ENCODE measurements at regions not wholly inside any gene's neighbourhood (a gene's known extent, or its start where the extent isn't known, plus 50 kb on each side); places are given as distances from the start of the nearest gene placed in this dataset.

- no peak for DNase-seq
Measured at GRCh38 chr4:123575291-123575690, 178.7 kb downstream of the SPRY1 start.

GRCh38 chr4:123577225-123577906, 180.8 kb downstream of the SPRY1 start:
- DNase-seq: no peak

GRCh38 chr4:123578276-123579029, 181.9 kb downstream of the SPRY1 start:
- no peak for DNase-seq

GRCh38 chr4:123579961-123580360, 183.4 kb downstream of the SPRY1 start:
- DNase-seq: no peak

- DNase-seq: no peak
Measured at GRCh38 chr4:123580981-123581664, 184.5 kb downstream of the SPRY1 start.

- no peak for DNase-seq
Measured at GRCh38 chr4:123581802-123582201, 185.2 kb downstream of the SPRY1 start.

GRCh38 chr4:123583043-123583442, 186.4 kb downstream of the SPRY1 start:
- no peak for DNase-seq

GRCh38 chr4:123585111-123585510, 188.5 kb downstream of the SPRY1 start:
- DNase-seq: no peak

- no peak for DNase-seq
Measured at GRCh38 chr4:123587983-123588494, 191.4 kb downstream of the SPRY1 start.

- DNase-seq: peak; percentile 27
Measured at GRCh38 chr4:123588631-123589241, 192.1 kb downstream of the SPRY1 start.

- DNase-seq: no peak
Measured at GRCh38 chr4:123589301-123589700, 192.7 kb downstream of the SPRY1 start.

GRCh38 chr4:123591875-123592274, 195.3 kb downstream of the SPRY1 start:
- DNase-seq: no peak

- DNase-seq: no peak
Measured at GRCh38 chr4:123593655-123594054, 197.1 kb downstream of the SPRY1 start.

- no peak for DNase-seq
Measured at GRCh38 chr4:123596805-123597204, 200.2 kb downstream of the SPRY1 start.

GRCh38 chr4:123597586-123597985, 201.0 kb downstream of the SPRY1 start:
- peak; percentile 68 for DNase-seq

- no peak for DNase-seq
Measured at GRCh38 chr4:123598331-123598730, 201.7 kb downstream of the SPRY1 start.

GRCh38 chr4:123599061-123599919, 202.7 kb downstream of the SPRY1 start:
- peak; percentile 64 for DNase-seq

- peak; percentile 53 for DNase-seq
Measured at GRCh38 chr4:123599920-123600810, 203.6 kb downstream of the SPRY1 start.

GRCh38 chr4:123600987-123601904, 204.7 kb downstream of the SPRY1 start:
- DNase-seq: no peak

GRCh38 chr4:123602007-123602406, 205.4 kb downstream of the SPRY1 start:
- no peak for DNase-seq

Data from fibroblast of upper back skin (primary cell).